ENCODE measurements at regions not wholly inside any gene's neighbourhood (a gene's known extent, or its start where the extent isn't known, plus 50 kb on each side); places are given as distances from the start of the nearest gene placed in this dataset.

DNA sequence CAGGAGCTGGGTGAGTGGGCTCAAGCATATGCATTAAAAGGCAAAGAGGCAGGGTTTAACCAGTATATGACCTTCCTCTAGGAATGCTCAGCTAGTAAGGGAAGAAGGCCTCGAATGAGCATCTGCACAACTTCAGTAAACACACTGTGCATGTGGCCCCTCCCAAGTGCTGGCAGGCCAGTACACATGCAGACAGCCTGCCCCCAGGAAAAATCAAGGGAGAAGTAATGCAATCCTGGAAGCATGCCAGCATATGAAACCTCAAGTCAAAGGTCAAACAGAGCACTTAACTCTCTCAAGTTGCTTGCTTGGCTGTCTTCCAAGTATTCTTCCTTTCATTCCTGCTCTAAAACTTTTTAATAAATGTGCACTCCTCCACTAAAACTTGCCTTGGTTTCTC is 208.4 kb downstream of the ACTR3B start:
- TF ChIP-seq, protein P1, sequence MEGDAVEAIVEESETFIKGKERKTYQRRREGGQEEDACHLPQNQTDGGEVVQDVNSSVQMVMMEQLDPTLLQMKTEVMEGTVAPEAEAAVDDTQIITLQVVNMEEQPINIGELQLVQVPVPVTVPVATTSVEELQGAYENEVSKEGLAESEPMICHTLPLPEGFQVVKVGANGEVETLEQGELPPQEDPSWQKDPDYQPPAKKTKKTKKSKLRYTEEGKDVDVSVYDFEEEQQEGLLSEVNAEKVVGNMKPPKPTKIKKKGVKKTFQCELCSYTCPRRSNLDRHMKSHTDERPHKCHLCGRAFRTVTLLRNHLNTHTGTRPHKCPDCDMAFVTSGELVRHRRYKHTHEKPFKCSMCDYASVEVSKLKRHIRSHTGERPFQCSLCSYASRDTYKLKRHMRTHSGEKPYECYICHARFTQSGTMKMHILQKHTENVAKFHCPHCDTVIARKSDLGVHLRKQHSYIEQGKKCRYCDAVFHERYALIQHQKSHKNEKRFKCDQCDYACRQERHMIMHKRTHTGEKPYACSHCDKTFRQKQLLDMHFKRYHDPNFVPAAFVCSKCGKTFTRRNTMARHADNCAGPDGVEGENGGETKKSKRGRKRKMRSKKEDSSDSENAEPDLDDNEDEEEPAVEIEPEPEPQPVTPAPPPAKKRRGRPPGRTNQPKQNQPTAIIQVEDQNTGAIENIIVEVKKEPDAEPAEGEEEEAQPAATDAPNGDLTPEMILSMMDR (IDR thresholded peaks at IDR 0.05; ENCODE audit: insufficient read depth, low read depth, low read length) = no peak
- no peak for DNase-seq (ENCODE audit: low read depth)
- no peak overlapping the region for H3K4me3 ChIP-seq (ENCODE audit: low read depth, low read length)

DNA sequence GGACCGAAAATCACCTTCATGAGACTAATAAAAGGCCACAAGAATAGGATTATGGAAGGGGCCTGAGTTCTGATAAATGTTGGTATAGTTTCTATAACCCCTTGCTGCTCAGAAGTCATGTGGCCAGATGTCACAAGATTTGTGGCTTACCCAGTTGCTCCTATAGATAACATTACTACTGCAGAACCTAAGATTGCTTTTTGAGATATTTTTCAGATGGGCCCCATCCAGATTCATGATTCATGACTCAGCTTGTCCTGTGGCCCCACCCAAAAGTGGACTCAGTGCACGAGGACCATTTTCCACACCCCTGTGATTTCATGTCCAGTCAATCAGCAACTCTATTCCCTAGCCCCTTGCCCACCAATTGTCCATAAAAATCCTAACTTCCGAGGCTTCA is 209.0 kb downstream of the ACTR3B start:
- DNase-seq (ENCODE audit: low read depth) = no peak
- TF ChIP-seq, protein P1 (IDR thresholded peaks at IDR 0.05; ENCODE audit: insufficient read depth, low read depth, low read length) = no peak
- no peak overlapping the region for H3K4me3 ChIP-seq (ENCODE audit: low read depth, low read length)

DNA sequence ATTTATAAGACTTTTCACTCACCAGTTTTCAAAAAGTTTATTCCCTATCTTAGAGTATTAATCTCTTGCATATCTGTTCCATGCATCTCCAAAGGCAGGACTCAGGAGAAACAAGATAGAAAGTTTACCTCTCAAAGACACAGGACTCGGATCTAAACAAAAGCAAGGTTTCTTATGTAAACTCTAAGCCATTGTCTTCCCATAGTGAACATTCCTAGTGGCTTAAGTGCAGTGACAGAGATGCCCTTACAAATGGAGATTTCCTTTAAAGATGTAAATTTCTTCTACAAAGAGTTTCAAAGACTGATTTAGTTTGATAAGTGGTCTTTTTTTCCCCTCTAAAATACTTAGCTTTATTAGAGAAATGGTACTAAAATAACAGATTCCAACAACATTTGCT is 209.8 kb downstream of the ACTR3B start:
- no peak for DNase-seq (ENCODE audit: low read depth)
- TF ChIP-seq, protein P1 (IDR thresholded peaks at IDR 0.05; ENCODE audit: insufficient read depth, low read depth, low read length) = no peak
- no peak overlapping the region for H3K4me3 ChIP-seq (ENCODE audit: low read depth, low read length)

DNA sequence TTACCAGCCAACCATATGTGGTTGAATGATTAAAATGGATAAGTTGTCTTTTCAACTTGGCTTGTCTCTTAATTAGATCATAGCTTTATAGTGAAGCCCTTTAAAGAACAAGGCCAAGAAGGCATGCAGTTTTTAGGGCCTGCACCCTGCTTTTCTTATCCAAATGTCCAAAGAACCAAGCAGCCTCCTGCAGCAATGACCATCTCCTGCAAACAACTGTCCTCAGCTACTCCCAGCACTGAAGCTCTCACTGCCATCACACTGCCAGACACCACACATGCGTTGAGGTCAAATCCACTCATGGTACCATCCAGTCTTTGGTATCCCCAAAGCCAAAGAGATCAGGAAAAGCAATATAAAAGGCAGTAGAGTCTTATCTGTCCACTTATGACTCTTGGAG is 210.3 kb downstream of the ACTR3B start:
- TF ChIP-seq, protein P1 (IDR thresholded peaks at IDR 0.05; ENCODE audit: insufficient read depth, low read depth, low read length) = no peak
- no peak overlapping the region for H3K4me3 ChIP-seq (ENCODE audit: low read depth, low read length)
- no peak for DNase-seq (ENCODE audit: low read depth)

DNA sequence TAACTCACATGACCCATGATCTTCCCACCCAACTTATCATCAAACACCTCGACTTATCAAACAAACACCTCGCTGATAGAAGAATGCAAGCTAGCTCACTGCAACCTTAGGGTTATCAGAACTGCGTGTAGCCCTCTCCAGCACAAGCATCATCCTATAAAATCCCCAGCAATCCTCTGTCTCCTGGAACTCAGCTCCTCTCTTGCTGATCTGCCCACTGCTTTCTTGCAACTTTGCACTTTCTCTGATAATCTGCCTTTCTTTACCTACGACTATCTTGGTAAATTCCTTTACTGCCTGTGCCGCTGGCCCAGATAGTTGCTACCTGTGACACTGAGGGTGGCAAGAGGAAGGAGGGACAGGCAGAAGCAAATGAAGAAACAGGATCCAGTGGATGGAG is 210.9 kb downstream of the ACTR3B start:
- DNase-seq (ENCODE audit: low read depth) = no peak
- TF ChIP-seq, protein P1 (IDR thresholded peaks at IDR 0.05; ENCODE audit: insufficient read depth, low read depth, low read length) = no peak
- H3K4me3 ChIP-seq (ENCODE audit: low read depth, low read length) = no peak overlapping the region

DNA sequence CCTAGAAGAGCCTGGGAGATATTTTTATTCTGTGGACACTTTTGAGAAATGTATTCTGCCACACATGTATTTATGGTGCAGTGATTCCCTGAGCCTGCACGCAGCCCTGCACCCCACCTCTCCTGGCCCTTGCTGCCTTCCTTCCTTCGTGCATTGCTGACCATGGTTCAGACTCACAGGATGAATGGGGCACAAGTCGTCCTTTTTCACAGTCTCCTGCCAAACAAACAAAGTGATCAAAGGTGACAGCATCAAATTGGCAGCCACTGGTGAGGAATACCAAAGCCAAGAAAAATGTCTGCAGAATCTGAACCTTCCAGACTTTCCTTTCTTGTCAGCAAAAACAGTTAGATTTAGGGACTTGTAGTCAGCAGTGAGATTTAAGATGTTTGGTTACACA is 215.0 kb downstream of the ACTR3B start:
- DNase-seq (ENCODE audit: low read depth) = no peak
- no peak overlapping the region for H3K4me3 ChIP-seq (ENCODE audit: low read depth, low read length)
- TF ChIP-seq, protein P1 (IDR thresholded peaks at IDR 0.05; ENCODE audit: insufficient read depth, low read depth, low read length) = no peak

DNA sequence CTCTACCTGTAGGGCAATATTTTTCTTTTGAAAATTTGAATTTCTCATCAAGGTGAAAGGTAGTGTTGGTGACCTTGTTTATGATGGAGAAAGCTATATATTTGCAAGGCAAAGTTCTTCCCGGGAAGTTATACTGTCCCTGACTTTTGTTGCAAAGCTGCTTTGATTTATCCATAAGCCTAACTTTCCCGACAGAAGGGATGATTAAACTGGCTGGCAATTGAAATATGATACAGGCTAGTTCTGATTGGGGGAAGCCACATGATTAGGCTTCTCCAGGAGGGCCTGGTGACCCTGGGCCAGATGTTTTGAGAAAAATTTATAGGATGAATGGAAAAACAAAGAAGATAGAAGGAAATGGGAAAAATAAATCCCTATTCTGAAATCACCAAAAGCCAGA is 215.5 kb downstream of the ACTR3B start:
- no peak for DNase-seq (ENCODE audit: low read depth)
- TF ChIP-seq, protein P1 (IDR thresholded peaks at IDR 0.05; ENCODE audit: insufficient read depth, low read depth, low read length) = no peak
- no peak overlapping the region for H3K4me3 ChIP-seq (ENCODE audit: low read depth, low read length)
